KG1 (cell line): ENCODE measurements at regions not wholly inside any gene's neighbourhood (a gene's known extent, or its start where the extent isn't known, plus 50 kb on each side); places are given as distances from the start of the nearest gene placed in this dataset.
"Not testable (repeated sequence)": the region's sequence is repeated elsewhere in the genome, so short reads cannot be mapped to it uniquely, and the experiment has no call there.

Source experiments
- DNase-seq: peaks from one replicate; lab custom pipeline; 2025; lab: John Stamatoyannopoulos, UW

GRCh38 chr17:68700421-68700820, 99.3 kb upstream of the FAM20A start:
- no peak for DNase-seq

GRCh38 chr17:68699936-68700335, 98.8 kb upstream of the FAM20A start:
- DNase-seq = no peak

- no peak for DNase-seq
Observed at GRCh38 chr17:68698746-68699145, 97.6 kb upstream of the FAM20A start.

- no peak for DNase-seq
Observed at GRCh38 chr17:68697850-68698361, 96.7 kb upstream of the FAM20A start.

- no peak for DNase-seq
Observed at GRCh38 chr17:68695659-68696058, 94.5 kb upstream of the FAM20A start.

- DNase-seq = no peak
Observed at GRCh38 chr17:68694791-68695485, 93.8 kb upstream of the FAM20A start.

- no peak for DNase-seq
Observed at GRCh38 chr17:68693896-68694295, 92.7 kb upstream of the FAM20A start.

- no peak for DNase-seq
Observed at GRCh38 chr17:68693466-68693865, 92.3 kb upstream of the FAM20A start.

- DNase-seq = no peak
Observed at GRCh38 chr17:68686108-68686988, 85.2 kb upstream of the FAM20A start.

- DNase-seq = no peak
Observed at GRCh38 chr17:68684949-68685357, 83.8 kb upstream of the FAM20A start.

GRCh38 chr17:68682903-68683302, 81.7 kb upstream of the FAM20A start:
- DNase-seq = no peak

- no peak for DNase-seq
Observed at GRCh38 chr17:68679882-68680281, 78.7 kb upstream of the FAM20A start.

- no peak for DNase-seq
Observed at GRCh38 chr17:68676856-68677255, 75.7 kb upstream of the FAM20A start.

- no peak for DNase-seq
Observed at GRCh38 chr17:68675723-68676122, 74.6 kb upstream of the FAM20A start.

- no peak for DNase-seq
Observed at GRCh38 chr17:68674029-68674925, 73.1 kb upstream of the FAM20A start.

GRCh38 chr17:68670967-68671693, 70.0 kb upstream of the FAM20A start:
- DNase-seq = no peak

- DNase-seq = not testable (repeated sequence)
Observed at GRCh38 chr17:68666438-68666837, 65.3 kb upstream of the FAM20A start.

- no peak for DNase-seq
Observed at GRCh38 chr17:68665373-68665772, 64.2 kb upstream of the FAM20A start.

GRCh38 chr17:68662479-68662878, 61.3 kb upstream of the FAM20A start:
- no peak for DNase-seq

GRCh38 chr17:68662037-68662432, 60.9 kb upstream of the FAM20A start:
- DNase-seq = no peak

GRCh38 chr17:68661265-68662036, 60.3 kb upstream of the FAM20A start:
- DNase-seq = no peak
